ENCODE measurements at regions not wholly inside any gene's neighbourhood (a gene's known extent, or its start where the extent isn't known, plus 50 kb on each side); places are given as distances from the start of the nearest gene placed in this dataset.

GRCh38 chr6:56761651-56762050 lies 119.0 kb upstream of the DST start:
- TF ChIP-seq CTCF (IDR thresholded peaks at IDR 0.05) (no peak), POLR2AphosphoS5 (IDR thresholded peaks at IDR 0.05) (no peak)
